ENCODE measurements at regions not wholly inside any gene's neighbourhood (a gene's known extent, or its start where the extent isn't known, plus 50 kb on each side); places are given as distances from the start of the nearest gene placed in this dataset.

DNA sequence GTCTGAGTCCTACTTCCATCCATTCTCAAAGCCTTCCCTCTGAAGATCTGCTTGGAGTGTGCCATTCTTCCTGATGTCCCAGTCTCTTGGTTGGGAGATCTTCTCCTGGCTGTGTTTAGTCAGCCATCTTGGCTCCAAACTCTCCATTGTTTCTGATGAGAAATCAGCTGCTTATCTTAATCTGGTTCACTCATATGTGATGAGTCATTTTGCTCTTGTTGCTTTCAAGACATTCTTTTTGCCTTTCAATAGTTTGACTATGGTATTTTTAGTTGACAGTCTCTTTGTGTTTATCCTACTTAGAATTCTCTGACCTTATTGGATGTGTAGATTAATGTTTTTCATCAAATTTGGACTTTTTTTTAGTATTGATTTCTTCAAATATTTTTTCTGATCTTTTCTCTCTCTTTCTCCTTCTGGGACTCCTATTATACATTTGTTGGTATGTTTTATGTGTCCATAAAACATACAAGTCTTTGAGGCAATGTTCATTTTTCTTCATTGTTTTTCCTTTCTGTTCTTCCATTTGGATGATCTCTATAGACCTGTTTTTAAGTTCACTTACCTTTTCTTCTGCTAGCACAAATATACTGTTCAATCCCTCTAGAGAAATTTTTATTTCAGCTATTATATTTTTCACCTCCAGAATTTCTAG is 77.2 kb upstream of the CLPB start:
- DNase-seq (ENCODE audit: low read depth in 1 of 2, low spot score in 2 of 2) (no peak), FAIRE-seq (no peak)
- Histone ChIP-seq H3K23ac (ENCODE audit: insufficient read length) (no peak overlapping the region), H4K91ac (replicated peaks; ENCODE audit: insufficient read length, low read length) (no peak overlapping the region), H4K8ac (ENCODE audit: extremely low read depth, insufficient read depth, low read length) (no peak overlapping the region), H4K5ac (ENCODE audit: insufficient read length, low read depth, low read length) (no peak overlapping the region), H3K79me2 (ENCODE audit: control insufficient read depth in 1 of 2, insufficient read depth in 2 of 2, low read length in 2 of 2) (no peaks in the 10 kb centered on the region), H3K27ac (ENCODE audit: low read depth, low read length) (no peak overlapping the region), H3K9ac (replicated peaks in 1 of 4; ENCODE audit: extremely low read depth in 1 of 4, low read depth in 3 of 4, low read length in 3 of 4) (no peak overlapping the region), H3K79me1 (ENCODE audit: low read depth, low read length) (no peaks in the 10 kb centered on the region), H2BK120ac (replicated peaks; ENCODE audit: low read depth, low read length) (no peak overlapping the region), H3K36me3 (ENCODE audit: control insufficient read depth in 2 of 4, insufficient read depth in 4 of 4, low read length in 3 of 4) (no peaks in the 10 kb centered on the region), H2BK12ac (ENCODE audit: low read depth, low read length) (no peak overlapping the region), H3K18ac (ENCODE audit: extremely low read depth, low read length) (no peak overlapping the region), H4K20me1 (replicated peaks in 1 of 2; ENCODE audit: control insufficient read depth in 1 of 2, insufficient read depth in 2 of 2, low read length in 2 of 2) (no peaks in the 10 kb centered on the region), H3K23me2 (ENCODE audit: low read depth, low read length) (no peaks in the 10 kb centered on the region), H3K9me3 (ENCODE audit: insufficient read depth in 2 of 2, low read depth in 1 of 2, low read length in 1 of 2) (peaks cover 21 to 30% of the 10 kb centered on the region in 2 experiments), H2AK5ac (ENCODE audit: low read depth, low read length) (no peak overlapping the region), H2AFZ (ENCODE audit: low read length) (no peak overlapping the region), H3K14ac (ENCODE audit: insufficient read length) (no peak overlapping the region), H2BK15ac (ENCODE audit: low read length) (0 out of 2 replicates have a peak overlapping the region, but pooled peaks have one; percentile 61), H3K4me2 (ENCODE audit: insufficient read depth in 1 of 2, low read depth in 2 of 2, low read length in 2 of 2) (no peak overlapping the region), H3K4ac (replicated peaks; ENCODE audit: insufficient read length, low read depth, low read length) (no peak overlapping the region), H3K4me1 (replicated peaks in 1 of 4; ENCODE audit: control insufficient read depth in 3 of 4, insufficient read depth in 4 of 4, low read length in 3 of 4) (no peaks in the 10 kb centered on the region), H3K4me3 (ENCODE audit: extremely low read depth in 1 of 4, insufficient read depth in 2 of 4, low read depth in 3 of 4, low read length in 4 of 4) (no peak overlapping the region), H2BK20ac (ENCODE audit: low read length) (no peak overlapping the region), H3K27me3 (replicated peaks in 1 of 4; ENCODE audit: control insufficient read depth in 3 of 4, extremely low read depth in 1 of 4, insufficient read depth in 3 of 4, low read length in 3 of 4) (no peaks in the 10 kb centered on the region), H2BK5ac (ENCODE audit: low read depth, low read length) (no peak overlapping the region), H3K56ac (replicated peaks; ENCODE audit: insufficient read length, low read depth, low read length) (no peak overlapping the region)
- POLR2A ChIA-PET (ENCODE audit: partially characterized antibody) = interaction anchor here (0.8 kb wide), 1 partner anchor 15 kb away, joined by 4 read pairs; no protein-coding TSS in a partner anchor
- CTCF ChIA-PET (ENCODE audit: partially characterized antibody) = interaction anchor here (0.6 to 1.1 kb wide), 4 partner anchors 29 to 125 kb away, joined by 3 read pairs; no protein-coding TSS in a partner anchor

Measured in H1 (cell line).